AG08396 (cell line): ENCODE measurements at regions not wholly inside any gene's neighbourhood (a gene's known extent, or its start where the extent isn't known, plus 50 kb on each side); places are given as distances from the start of the nearest gene placed in this dataset.

Experiments used
- DNase-seq: peaks from one replicate; pipeline ENCODE4 v3.0.0; 2012; ENCODE audit warnings: low spot score, mixed read lengths

GRCh38 chr10:35743351-35743750 lies 101.3 kb upstream of the FZD8 start:
- no peak for DNase-seq

- DNase-seq: peak; percentile 45
Observed at GRCh38 chr10:35739998-35740397, 97.9 kb upstream of the FZD8 start.

DNA sequence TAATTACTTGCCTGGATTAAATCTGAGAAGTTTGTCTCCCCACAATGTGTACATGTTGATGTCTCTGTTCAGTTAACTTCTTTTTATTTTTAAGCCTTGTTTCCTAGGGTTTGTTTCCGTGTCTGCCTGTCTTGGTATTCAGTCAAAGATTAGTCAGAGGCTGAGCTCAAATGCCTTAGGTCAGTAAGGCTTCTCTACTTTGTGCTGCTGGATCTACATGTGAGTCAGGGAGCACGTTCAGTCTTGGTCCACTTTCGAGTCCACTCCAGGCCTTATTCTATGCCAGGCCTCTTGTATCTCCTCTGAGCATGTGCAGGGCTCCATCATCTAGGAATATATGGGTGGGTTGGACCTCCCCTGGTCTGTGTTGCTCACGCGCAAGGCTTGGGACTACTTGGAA lies 93.3 kb upstream of the FZD8 start:
- peak; percentile 37 for DNase-seq

DNA sequence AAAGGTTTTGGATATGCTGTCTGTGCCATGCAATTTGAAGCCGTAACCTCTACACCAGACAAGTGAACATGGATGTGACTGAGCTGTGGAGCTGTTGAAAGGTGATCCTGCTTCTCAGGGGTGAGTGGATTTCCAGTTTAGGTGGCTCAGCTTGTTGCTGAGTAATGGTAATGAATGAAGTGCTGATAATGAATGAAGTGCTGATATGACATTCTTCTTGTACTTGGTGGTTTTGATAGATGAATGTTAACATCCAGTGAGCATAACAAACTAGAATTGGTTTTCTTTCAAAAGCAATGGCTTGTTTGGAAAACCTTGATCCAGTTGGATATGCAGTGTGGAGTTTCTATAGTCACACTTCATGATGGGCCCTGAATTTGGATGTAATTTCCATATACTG lies 89.7 kb upstream of the FZD8 start:
- no peak for DNase-seq

DNA sequence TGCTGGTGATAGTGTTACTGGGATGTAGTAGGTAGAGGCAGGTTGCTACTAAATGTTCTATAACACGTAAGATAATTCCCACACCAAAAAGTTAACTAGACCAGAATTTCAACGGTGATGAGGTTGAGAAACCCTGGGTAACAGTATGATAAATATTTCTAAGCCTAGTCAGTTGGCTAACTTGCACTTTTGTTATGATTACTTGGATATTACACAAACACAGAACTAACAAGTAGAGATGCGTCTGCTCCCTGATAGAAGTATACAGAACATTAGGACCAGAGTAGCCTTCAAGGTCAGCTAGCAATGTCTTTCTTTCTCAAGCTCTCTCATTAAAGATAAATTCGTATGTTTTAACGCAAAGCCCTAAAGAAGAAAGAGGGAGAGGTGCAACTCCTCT lies 86.2 kb upstream of the FZD8 start:
- DNase-seq: no peak

- DNase-seq: no peak
Observed at GRCh38 chr10:35726846-35727245, 84.8 kb upstream of the FZD8 start.

GRCh38 chr10:35723992-35724391 lies 81.9 kb upstream of the FZD8 start:
- no peak for DNase-seq

DNA sequence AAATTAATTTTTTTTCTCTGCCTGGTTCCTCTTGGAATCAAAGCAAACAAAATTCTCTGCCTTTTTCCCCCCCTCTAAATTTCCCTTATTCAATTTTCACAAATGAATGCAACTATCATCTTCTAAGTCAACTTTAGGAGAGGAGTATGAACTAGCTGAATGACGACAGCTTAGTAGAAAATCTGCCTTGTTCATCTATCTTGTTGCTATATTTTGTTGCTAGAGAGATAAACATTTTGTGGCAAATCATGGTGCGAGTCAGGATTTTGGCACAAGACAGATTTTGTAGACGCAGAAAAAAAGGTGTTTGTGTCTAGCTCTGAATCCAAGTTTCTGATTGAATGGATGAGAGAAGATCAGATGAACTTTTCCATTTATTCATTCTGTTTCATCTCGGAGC lies 81.0 kb upstream of the FZD8 start:
- DNase-seq: no peak

GRCh38 chr10:35722636-35723035 lies 80.5 kb upstream of the FZD8 start:
- no peak for DNase-seq

GRCh38 chr10:35722226-35722625 lies 80.1 kb upstream of the FZD8 start:
- DNase-seq: no peak

DNA sequence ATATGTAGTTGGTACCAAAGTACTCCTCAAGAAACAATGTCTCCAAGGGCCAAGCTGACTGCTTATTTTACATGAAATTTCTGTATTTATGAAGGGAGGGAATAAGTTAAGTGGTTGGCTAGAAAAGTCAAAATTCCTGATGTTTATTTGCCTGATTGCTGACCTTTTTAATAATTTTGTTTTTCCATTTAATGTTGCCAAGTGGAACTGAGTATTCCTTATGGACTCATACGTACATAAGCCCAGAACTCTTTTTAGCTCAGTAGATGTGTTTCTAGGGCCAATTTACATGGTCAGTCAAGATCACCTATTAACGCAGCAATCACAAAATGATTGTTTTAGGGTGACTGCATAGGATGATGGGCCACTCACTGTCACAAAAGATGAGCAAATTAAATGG lies 78.3 kb upstream of the FZD8 start:
- no peak for DNase-seq

GRCh38 chr10:35716776-35717175 lies 74.7 kb upstream of the FZD8 start:
- no peak for DNase-seq

- DNase-seq: no peak
Observed at GRCh38 chr10:35712486-35712885, 70.4 kb upstream of the FZD8 start.

- DNase-seq: no peak
Observed at GRCh38 chr10:35711615-35712411, 69.7 kb upstream of the FZD8 start.

- DNase-seq: no peak
Observed at GRCh38 chr10:35707642-35708425, 65.7 kb upstream of the FZD8 start.

GRCh38 chr10:35706959-35707358 lies 64.9 kb upstream of the FZD8 start:
- no peak for DNase-seq

DNA sequence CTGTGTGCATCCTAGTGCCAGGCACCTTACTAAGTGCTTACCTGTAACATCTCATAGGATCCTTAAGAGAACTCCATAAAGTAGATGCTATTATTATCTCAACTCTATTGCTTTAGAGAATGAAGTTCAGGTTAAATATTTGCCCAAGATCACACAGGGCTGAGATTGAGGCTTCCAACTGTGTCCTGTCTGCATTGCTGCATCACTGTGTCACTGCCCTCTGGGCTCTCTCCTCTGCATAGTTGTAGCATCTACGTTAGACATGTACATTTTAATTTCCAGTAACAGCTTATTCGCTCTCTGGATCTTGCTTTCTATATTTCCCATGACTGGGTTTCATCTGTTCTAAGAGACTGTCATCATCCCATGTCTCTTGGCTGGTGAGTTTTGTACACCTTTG lies 63.6 kb upstream of the FZD8 start:
- no peak for DNase-seq

DNA sequence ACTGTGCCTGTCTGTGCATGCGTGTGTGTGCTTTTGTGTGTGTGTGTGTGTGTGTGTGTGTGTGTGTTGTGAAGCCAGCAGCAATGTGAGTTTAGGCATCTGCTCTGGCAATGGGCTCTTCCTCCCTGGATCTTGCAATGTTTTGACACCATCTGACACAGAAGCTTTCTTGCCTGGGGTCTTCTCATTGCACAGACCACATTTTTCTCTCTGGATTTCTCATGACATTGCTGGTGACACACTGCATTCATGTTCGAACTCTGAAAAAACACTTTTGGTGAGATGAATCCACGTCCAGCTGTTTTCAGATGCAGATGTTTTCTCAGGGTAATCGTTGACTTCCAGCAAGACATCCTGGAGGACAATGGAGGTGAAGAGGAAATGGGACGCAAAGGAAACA lies 63.0 kb upstream of the FZD8 start:
- DNase-seq: no peak

DNA sequence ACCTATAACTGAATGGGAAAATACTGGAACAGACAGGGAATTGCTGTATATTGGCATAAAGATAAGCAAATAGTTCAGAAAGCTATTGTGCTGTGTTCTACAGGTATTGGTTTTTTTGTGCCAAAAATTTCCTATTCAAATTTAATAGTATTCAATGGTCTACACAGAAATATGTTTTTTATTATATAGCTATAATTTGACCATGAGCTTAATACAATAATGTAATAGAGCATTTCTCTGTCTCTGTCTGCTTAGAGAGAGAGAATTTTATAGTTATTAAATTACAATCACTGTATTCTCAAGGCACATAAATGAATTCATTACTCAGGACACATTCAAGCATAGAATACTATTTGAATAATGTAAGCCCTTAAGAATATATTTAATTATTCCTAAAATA lies 62.3 kb upstream of the FZD8 start:
- no peak for DNase-seq

DNA sequence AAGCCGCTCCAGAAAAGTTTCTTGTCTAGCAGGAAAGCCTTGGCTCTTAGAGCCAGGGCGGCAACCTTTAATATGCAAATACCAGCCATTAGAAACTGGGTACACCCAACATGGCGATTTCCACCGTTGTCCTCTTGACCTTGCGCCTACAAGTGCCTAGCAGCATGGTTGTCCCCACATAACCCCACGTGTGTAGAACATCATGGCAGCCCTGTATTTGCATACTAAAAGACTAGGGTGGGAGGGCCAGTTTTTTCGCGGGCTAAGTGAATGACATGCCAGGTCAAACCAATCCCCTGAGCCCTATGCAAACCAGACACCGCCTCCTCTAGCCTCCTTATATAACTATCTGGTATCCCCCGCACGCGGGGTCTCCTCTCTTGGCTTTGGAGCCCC lies 58.4 kb upstream of the FZD8 start:
- no peak for DNase-seq

DNA sequence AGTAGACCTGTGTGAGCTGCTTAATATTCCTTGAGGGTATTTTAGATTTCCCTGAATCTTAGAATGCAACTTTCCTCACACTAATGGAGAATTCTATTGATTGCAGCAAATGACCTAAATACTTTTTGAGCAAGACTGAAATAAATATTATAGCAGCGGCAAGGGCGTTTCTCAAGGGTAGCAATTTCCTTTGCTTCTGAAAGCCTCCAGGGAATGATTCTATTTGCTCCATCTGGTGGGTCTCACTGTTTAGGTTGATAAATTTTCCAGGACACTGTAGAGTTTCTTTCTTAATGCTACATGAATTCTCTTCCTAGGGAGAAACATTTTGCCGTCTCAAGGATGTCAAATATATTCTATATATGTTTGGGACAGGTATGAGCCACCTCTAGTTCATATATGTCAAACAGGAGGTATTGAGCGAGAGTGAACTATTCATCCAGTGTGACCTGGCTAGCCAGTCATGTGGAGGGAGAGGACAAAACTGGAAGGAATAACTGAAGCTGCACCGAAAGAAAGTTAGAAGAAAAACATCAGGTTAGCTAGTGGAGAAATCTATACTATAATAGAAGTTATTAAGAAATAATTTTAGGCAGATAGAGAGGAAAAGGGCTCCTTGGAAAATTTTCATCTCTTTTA lies 57.9 kb upstream of the FZD8 start:
- DNase-seq: no peak

GRCh38 chr10:35696392-35697287 lies 54.5 kb upstream of the FZD8 start:
- no peak for DNase-seq
